ENCODE measurements at regions not wholly inside any gene's neighbourhood (a gene's known extent, or its start where the extent isn't known, plus 50 kb on each side); places are given as distances from the start of the nearest gene placed in this dataset.

DNA sequence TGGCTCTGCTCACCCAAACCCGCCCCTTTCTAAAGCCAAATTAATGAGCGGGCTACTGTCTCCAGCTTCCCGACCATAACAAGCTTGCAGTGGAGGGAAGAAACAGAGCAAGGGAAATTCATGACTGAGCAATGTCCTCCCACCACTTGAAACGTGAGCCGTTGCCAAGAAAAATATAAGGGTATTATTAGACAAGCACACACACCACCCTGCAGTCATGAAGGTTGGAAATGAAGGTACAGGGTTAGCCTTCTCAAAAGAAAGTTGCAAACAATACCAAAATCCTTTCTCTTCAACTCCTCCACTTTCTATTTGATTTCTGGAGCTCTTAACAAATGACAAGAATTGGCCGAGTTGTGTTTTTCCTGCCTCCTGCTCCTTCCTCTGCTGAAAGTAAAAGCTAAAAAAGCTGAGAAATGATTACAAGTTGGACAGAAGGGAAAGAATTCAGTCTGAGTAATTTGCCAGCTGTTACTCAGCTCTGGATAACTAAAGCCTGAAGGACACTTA, 151.1 kb upstream of the B3GAT2 start:
- TF ChIP-seq, protein P1, sequence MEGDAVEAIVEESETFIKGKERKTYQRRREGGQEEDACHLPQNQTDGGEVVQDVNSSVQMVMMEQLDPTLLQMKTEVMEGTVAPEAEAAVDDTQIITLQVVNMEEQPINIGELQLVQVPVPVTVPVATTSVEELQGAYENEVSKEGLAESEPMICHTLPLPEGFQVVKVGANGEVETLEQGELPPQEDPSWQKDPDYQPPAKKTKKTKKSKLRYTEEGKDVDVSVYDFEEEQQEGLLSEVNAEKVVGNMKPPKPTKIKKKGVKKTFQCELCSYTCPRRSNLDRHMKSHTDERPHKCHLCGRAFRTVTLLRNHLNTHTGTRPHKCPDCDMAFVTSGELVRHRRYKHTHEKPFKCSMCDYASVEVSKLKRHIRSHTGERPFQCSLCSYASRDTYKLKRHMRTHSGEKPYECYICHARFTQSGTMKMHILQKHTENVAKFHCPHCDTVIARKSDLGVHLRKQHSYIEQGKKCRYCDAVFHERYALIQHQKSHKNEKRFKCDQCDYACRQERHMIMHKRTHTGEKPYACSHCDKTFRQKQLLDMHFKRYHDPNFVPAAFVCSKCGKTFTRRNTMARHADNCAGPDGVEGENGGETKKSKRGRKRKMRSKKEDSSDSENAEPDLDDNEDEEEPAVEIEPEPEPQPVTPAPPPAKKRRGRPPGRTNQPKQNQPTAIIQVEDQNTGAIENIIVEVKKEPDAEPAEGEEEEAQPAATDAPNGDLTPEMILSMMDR (conservative IDR thresholded peaks at IDR 0.05), result no peak
- Histone ChIP-seq H3K4me2 (ENCODE audit: insufficient read depth, insufficient read length, low read length) (no peak overlapping the region), H3K23ac (ENCODE audit: insufficient read length, low read depth, low read length) (no peak overlapping the region), H2BK15ac (ENCODE audit: low read depth, low read length) (no peak overlapping the region), H2BK20ac (ENCODE audit: low read depth, low read length, poor library complexity, severe bottlenecking) (no peak overlapping the region), H3K9ac (ENCODE audit: extremely low read depth, insufficient read length, low read length) (no peak overlapping the region), H3K56ac (ENCODE audit: insufficient read length, low read depth, low read length) (no peak overlapping the region), H4K8ac (replicated peaks; ENCODE audit: insufficient read length, low read depth, low read length) (no peak overlapping the region), H3T11ph (ENCODE audit: low read length) (no peak overlapping the region), H3K23me2 (ENCODE audit: insufficient read length, low read depth, low read length, poor library complexity, severe bottlenecking) (no peaks in the 10 kb centered on the region), H2BK5ac (ENCODE audit: insufficient read length, low read length) (no peak overlapping the region), H3K4ac (ENCODE audit: low read depth, low read length) (no peak overlapping the region), H3K27me3 (ENCODE audit: insufficient read depth, low read length) (no peaks in the 10 kb centered on the region), H2AK5ac (ENCODE audit: insufficient read length, low read length) (no peak overlapping the region), H2BK12ac (ENCODE audit: insufficient read length, low read depth, low read length) (no peak overlapping the region), H3K4me1 (ENCODE audit: insufficient read depth, low read length) (peaks cover 6% of the 10 kb centered on the region), H4K91ac (ENCODE audit: insufficient read length, low read depth, low read length) (no peak overlapping the region), H3K9me3 (ENCODE audit: control insufficient read depth, low read depth, low read length) (no peaks in the 10 kb centered on the region), H3K79me1 (ENCODE audit: insufficient read depth, low read depth, low read length, poor library complexity, severe bottlenecking) (no peaks in the 10 kb centered on the region), H4K20me1 (ENCODE audit: control insufficient read depth, insufficient read depth, insufficient read length) (no peaks in the 10 kb centered on the region), H2AFZ (ENCODE audit: low read length) (no peak overlapping the region), H3K18ac (ENCODE audit: insufficient read length, low read depth, low read length) (no peak overlapping the region), H2BK120ac (ENCODE audit: low read depth, low read length, poor library complexity, severe bottlenecking) (no peak overlapping the region), H3K14ac (ENCODE audit: insufficient read depth, low read length) (no peak overlapping the region), H3K79me2 (ENCODE audit: insufficient read depth, low read length) (no peaks in the 10 kb centered on the region), H3K27ac (ENCODE audit: insufficient read length, low read depth, low read length) (no peak overlapping the region), H4K5ac (ENCODE audit: insufficient read length, low read depth, low read length) (no peak overlapping the region)
- Mint-ChIP-seq H3K27ac (no peak overlapping the region), H3K27me3 (ENCODE audit: low read depth) (no peaks in the 10 kb centered on the region), H3K9me3 (no peaks in the 10 kb centered on the region; a peak in 1 of 5 replicates), H3K36me3 (ENCODE audit: insufficient read depth in 1 of 3, low read depth in 3 of 3) (no peaks in the 10 kb centered on the region; a peak in 1 of 7 replicates), H3K4me3 (no peak overlapping the region), H3K4me1 (peaks cover 16% of the 10 kb centered on the region in 2 experiments)
- whole genome bisulfite sequencing (ENCODE audit: extremely low coverage, insufficient read length, low lambda C conversion rate), result no CpG with 5 or more reads among the region's 6 CpGs
- no peak for DNase-seq
